ENCODE measurements at regions not wholly inside any gene's neighbourhood (a gene's known extent, or its start where the extent isn't known, plus 50 kb on each side); places are given as distances from the start of the nearest gene placed in this dataset.

DNA sequence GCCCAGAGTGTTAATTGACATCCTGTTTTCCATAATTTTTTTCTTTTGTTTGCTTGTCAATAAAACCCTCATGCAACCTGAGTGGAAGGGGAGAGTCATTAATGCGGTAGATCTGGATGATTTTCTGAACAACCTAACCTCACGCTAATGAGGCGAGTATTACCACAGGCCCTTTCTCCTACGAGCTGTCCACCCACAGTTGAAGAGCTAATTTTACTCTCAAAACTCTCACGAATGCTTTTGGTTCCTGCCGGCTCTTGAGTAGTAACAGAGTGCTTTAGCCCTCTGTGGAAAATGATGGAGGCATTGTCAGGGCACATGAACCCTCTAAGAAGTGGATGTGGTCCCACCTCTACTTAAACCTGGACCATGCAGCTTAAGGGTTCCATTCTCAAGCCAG lies 491.3 kb upstream of the RBFOX1 start:
- WGBS (ENCODE audit: insufficient coverage): 60% methylated on average over 1 of the region's 6 CpGs
- H3K27me3 ChIP-seq (ENCODE audit: control insufficient read depth, insufficient read depth, low read length): no peaks in the 10 kb centered on the region
- H3K9me3 ChIP-seq (ENCODE audit: control insufficient read depth, insufficient read depth, low read length): no peaks in the 10 kb centered on the region
- H3K4me1 ChIP-seq (ENCODE audit: control insufficient read depth, insufficient read depth, low read length): no peaks in the 10 kb centered on the region
- no peaks in the 10 kb centered on the region for H3K36me3 ChIP-seq (ENCODE audit: control insufficient read depth, insufficient read depth, low read length)
- no peak overlapping the region for H3K4me3 ChIP-seq (ENCODE audit: low read depth, low read length)
- DNase-seq (ENCODE audit: low read depth in 4 of 6, low spot score in 6 of 6): no peak
- no peak overlapping the region for H3K27ac ChIP-seq (ENCODE audit: low read depth, low read length)

DNA sequence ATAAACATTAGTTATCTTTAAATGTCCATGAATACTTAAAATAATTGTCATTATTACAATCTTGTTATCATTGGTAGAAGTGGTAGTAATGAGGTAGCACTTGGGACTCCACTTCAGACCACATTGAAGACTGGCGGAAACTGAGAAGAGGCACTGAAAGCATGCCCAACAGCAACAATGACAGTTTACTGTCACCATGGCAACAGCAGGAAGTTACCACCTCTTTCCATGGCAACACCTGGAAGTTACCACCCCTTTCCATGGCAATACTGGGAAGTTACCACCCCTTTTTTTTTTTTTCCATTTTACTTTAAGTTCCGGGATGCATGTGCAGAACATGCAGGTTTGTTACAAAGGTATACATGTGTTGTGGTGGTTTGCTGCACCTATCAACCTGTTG lies 494.9 kb upstream of the RBFOX1 start:
- Histone ChIP-seq H3K36me3 (ENCODE audit: control insufficient read depth, insufficient read depth, low read length) (no peaks in the 10 kb centered on the region), H3K27me3 (ENCODE audit: control insufficient read depth, insufficient read depth, low read length) (no peaks in the 10 kb centered on the region)
- 100% methylated on average over 1 of the region's 2 CpGs for WGBS (ENCODE audit: insufficient coverage)

DNA sequence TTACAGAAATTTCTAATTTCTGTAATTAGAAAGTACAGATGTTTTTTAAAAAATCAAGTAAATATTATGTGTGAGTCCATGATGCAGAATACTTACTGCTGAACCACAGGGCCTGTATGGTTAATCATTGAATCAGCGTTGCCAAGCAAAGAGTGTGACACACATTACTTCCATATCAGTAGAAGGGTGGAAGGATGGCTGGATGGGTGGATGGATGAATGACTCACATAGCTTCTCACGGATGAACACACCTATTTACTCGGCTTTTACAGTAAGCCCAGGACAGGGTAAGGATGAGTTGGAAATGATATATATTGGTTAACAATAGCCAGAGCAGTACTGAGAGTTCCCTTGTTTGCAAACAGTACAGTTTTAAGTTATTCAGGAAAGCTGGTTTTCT lies 495.9 kb upstream of the RBFOX1 start:
- WGBS (ENCODE audit: insufficient coverage): no CpG with 5 or more reads among the region's 3 CpGs
- DNase-seq (ENCODE audit: low read depth in 4 of 6, low spot score in 6 of 6): no peak
- H3K4me1 ChIP-seq (ENCODE audit: control insufficient read depth, insufficient read depth, low read length): no peaks in the 10 kb centered on the region
- no peaks in the 10 kb centered on the region for H3K9me3 ChIP-seq (ENCODE audit: control insufficient read depth, insufficient read depth, low read length)
- H3K36me3 ChIP-seq (ENCODE audit: control insufficient read depth, insufficient read depth, low read length): no peaks in the 10 kb centered on the region
- no peaks in the 10 kb centered on the region for H3K27me3 ChIP-seq (ENCODE audit: control insufficient read depth, insufficient read depth, low read length)
- H3K27ac ChIP-seq (ENCODE audit: low read depth, low read length): no peak overlapping the region
- H3K4me3 ChIP-seq (ENCODE audit: low read depth, low read length): no peak overlapping the region

More for the DNA sequence above, 494.9 kb upstream of the RBFOX1 start:
- no peak for DNase-seq (ENCODE audit: low read depth in 4 of 6, low spot score in 6 of 6)
- Histone ChIP-seq H3K4me1 (ENCODE audit: control insufficient read depth, insufficient read depth, low read length) (no peaks in the 10 kb centered on the region), H3K9me3 (ENCODE audit: control insufficient read depth, insufficient read depth, low read length) (no peaks in the 10 kb centered on the region), H3K27ac (ENCODE audit: low read depth, low read length) (no peak overlapping the region), H3K4me3 (ENCODE audit: low read depth, low read length) (no peak overlapping the region)

DNA sequence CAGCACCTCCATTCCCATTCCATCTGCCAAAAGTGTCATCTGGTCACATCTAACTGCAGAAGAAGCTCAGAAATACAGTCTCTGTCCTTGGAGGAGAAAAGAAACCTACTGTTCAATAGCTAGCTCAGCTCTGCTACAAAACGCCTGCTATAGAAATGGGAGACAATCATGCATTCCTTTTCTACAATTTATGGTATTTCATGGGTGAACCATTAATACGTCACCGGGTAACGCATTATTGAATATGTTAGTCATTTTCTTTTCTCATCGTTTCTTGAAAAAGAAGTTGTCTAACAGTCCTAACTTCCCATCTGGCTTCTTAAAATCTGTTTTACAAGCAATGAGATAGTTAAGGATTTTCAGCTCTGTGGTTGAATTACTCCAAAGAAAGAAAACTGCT lies 496.7 kb upstream of the RBFOX1 start:
- no peak overlapping the region for H3K27ac ChIP-seq (ENCODE audit: low read depth, low read length)
- no peak for DNase-seq (ENCODE audit: low read depth in 4 of 6, low spot score in 6 of 6)
- H3K9me3 ChIP-seq (ENCODE audit: control insufficient read depth, insufficient read depth, low read length): no peaks in the 10 kb centered on the region
- no peak overlapping the region for H3K4me3 ChIP-seq (ENCODE audit: low read depth, low read length)
- no peaks in the 10 kb centered on the region for H3K4me1 ChIP-seq (ENCODE audit: control insufficient read depth, insufficient read depth, low read length)
- no peaks in the 10 kb centered on the region for H3K27me3 ChIP-seq (ENCODE audit: control insufficient read depth, insufficient read depth, low read length)
- no CpG with 5 or more reads among the region's 5 CpGs for WGBS (ENCODE audit: insufficient coverage)
- no peaks in the 10 kb centered on the region for H3K36me3 ChIP-seq (ENCODE audit: control insufficient read depth, insufficient read depth, low read length)

DNA sequence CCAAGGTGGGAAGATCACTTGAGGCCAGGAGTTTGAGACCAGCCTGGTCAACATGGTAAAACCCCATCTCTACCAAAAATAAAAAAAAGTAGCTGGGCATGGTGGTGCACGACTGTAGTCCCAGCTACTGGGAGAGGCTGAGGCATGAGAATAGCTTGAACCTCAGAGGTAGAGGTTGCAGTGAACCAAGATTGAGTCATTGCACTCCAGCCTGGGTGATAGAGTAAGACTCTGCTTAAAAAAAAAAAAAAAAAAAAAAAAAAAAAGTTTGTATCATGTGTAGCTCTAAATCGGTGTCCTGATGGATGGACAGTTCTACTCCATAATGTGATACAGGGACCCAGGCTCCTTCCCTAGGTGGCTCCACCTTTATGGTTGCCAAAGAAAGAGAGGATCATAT lies 497.1 kb upstream of the RBFOX1 start:
- DNase-seq (ENCODE audit: low read depth in 4 of 6, low spot score in 6 of 6): no peak
- 80% methylated on average over 1 of the region's 2 CpGs for WGBS (ENCODE audit: insufficient coverage)
- H3K4me1 ChIP-seq (ENCODE audit: control insufficient read depth, insufficient read depth, low read length): no peaks in the 10 kb centered on the region
- H3K9me3 ChIP-seq (ENCODE audit: control insufficient read depth, insufficient read depth, low read length): no peaks in the 10 kb centered on the region
- no peaks in the 10 kb centered on the region for H3K36me3 ChIP-seq (ENCODE audit: control insufficient read depth, insufficient read depth, low read length)
- H3K27me3 ChIP-seq (ENCODE audit: control insufficient read depth, insufficient read depth, low read length): no peaks in the 10 kb centered on the region
- H3K4me3 ChIP-seq (ENCODE audit: low read depth, low read length): no peak overlapping the region
- H3K27ac ChIP-seq (ENCODE audit: low read depth, low read length): no peak overlapping the region

DNA sequence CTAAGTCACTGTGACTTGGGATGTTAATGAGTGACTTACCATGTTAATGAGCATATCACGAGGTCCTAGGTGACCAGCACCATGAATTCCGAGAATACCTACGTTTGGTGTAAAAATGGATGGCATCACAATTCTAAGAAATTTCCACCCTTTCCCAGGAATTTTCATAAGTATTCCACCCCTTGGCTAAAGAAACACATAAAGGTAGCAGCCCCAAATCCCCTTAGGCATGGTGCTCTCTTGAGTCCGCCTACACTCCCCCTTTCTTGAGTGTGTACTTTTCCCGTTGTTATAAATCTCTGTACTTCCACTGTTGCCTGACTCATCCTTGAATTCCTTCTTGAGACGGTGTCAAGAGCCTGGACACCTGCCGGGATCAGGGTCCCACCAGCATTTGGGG lies 504.0 kb upstream of the RBFOX1 start:
- H3K9me3 ChIP-seq (ENCODE audit: control insufficient read depth, insufficient read depth, low read length): no peaks in the 10 kb centered on the region
- H3K36me3 ChIP-seq (ENCODE audit: control insufficient read depth, insufficient read depth, low read length): no peaks in the 10 kb centered on the region
- no peaks in the 10 kb centered on the region for H3K27me3 ChIP-seq (ENCODE audit: control insufficient read depth, insufficient read depth, low read length)
- no peak overlapping the region for H3K27ac ChIP-seq (ENCODE audit: low read depth, low read length)
- no peaks in the 10 kb centered on the region for H3K4me1 ChIP-seq (ENCODE audit: control insufficient read depth, insufficient read depth, low read length)
- H3K4me3 ChIP-seq (ENCODE audit: low read depth, low read length): no peak overlapping the region
- DNase-seq (ENCODE audit: low read depth in 4 of 6, low spot score in 6 of 6): no peak
- 100% methylated on average over 1 of the region's 7 CpGs for WGBS (ENCODE audit: insufficient coverage)

DNA sequence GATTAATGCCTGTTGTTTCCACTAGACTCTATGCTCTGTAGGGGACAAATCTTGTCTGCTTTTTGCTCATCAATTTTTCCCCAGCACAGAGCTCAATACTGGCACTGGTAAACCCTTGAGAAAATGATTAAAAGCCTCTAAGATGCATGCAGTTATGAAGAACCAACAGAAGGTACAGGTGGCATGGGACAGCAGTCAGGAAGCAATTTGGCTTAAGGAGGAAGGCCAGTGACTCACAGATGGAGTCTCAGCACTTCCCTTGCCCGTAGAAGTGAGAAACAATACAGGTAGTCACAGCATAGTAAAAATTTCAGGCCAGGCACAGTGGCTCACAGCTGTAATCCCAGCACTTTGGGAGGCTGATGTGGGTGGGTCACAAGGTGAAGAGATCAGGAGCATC lies 504.7 kb upstream of the RBFOX1 start:
- no peak for DNase-seq (ENCODE audit: low read depth in 4 of 6, low spot score in 6 of 6)

DNA sequence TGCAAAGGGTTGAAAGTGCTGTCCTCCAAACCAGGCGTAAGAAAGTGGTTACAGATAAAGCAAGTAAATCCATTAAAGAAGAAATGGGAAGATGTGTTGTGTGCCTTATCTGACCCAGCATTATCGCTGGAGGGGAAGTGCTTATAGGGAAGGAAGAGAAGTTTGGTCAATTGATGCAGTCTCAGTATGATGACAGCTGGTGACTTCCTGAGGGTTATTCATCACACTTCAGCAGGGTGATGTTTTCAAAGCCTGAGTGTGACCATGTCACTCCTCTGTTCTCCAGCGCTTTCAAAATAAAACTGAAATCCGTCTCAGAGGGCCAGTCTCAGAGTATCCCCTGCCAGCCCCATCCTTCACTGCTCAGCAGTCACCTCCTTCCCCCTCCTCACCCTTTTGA lies 505.4 kb upstream of the RBFOX1 start:
- DNase-seq (ENCODE audit: low read depth in 4 of 6, low spot score in 6 of 6): no peak
- WGBS (ENCODE audit: insufficient coverage): 65% methylated on average over 4 of the region's 4 CpGs
- no peak overlapping the region for H3K27ac ChIP-seq (ENCODE audit: low read depth, low read length)
- no peaks in the 10 kb centered on the region for H3K27me3 ChIP-seq (ENCODE audit: control insufficient read depth, insufficient read depth, low read length)
- H3K36me3 ChIP-seq (ENCODE audit: control insufficient read depth, insufficient read depth, low read length): no peaks in the 10 kb centered on the region
- H3K9me3 ChIP-seq (ENCODE audit: control insufficient read depth, insufficient read depth, low read length): no peaks in the 10 kb centered on the region
- H3K4me3 ChIP-seq (ENCODE audit: low read depth, low read length): no peak overlapping the region
- H3K4me1 ChIP-seq (ENCODE audit: control insufficient read depth, insufficient read depth, low read length): no peaks in the 10 kb centered on the region

More for the DNA sequence above, 504.7 kb upstream of the RBFOX1 start:
- Histone ChIP-seq H3K27ac (ENCODE audit: low read depth, low read length) (no peak overlapping the region), H3K27me3 (ENCODE audit: control insufficient read depth, insufficient read depth, low read length) (no peaks in the 10 kb centered on the region), H3K9me3 (ENCODE audit: control insufficient read depth, insufficient read depth, low read length) (no peaks in the 10 kb centered on the region), H3K4me1 (ENCODE audit: control insufficient read depth, insufficient read depth, low read length) (no peaks in the 10 kb centered on the region), H3K4me3 (ENCODE audit: low read depth, low read length) (no peak overlapping the region), H3K36me3 (ENCODE audit: control insufficient read depth, insufficient read depth, low read length) (no peaks in the 10 kb centered on the region)
- no CpG with 5 or more reads among the region's 1 CpG for WGBS (ENCODE audit: insufficient coverage)

DNA sequence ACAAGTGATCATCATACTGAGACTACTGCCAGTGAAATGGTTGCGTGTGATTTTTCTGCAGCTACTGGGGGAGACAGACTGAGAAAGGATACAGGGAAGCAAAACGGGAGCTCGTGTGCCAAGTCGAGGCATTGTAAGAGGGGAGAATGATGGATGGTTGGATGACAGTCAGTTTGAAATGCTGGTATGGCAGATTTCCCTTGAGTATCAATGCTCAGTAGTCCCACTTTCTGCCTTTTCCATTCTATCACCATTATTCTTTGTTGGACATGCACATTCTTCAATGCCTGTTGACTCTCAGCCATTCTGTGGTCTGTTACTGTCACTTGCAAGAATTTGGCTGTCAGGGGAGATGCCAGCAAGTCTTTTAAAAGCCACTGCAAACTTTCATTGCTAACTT lies 510.6 kb upstream of the RBFOX1 start:
- Histone ChIP-seq H3K4me3 (ENCODE audit: low read depth, low read length) (no peak overlapping the region), H3K9me3 (ENCODE audit: control insufficient read depth, insufficient read depth, low read length) (no peaks in the 10 kb centered on the region), H3K4me1 (ENCODE audit: control insufficient read depth, insufficient read depth, low read length) (no peaks in the 10 kb centered on the region), H3K36me3 (ENCODE audit: control insufficient read depth, insufficient read depth, low read length) (no peaks in the 10 kb centered on the region), H3K27ac (ENCODE audit: low read depth, low read length) (no peak overlapping the region), H3K27me3 (ENCODE audit: control insufficient read depth, insufficient read depth, low read length) (no peaks in the 10 kb centered on the region)
- peak in 1 of 6 donors; percentile 73 for DNase-seq (ENCODE audit: low read depth in 4 of 6, low spot score in 6 of 6)
- 25% methylated on average over 4 of the region's 4 CpGs for WGBS (ENCODE audit: insufficient coverage)

DNA sequence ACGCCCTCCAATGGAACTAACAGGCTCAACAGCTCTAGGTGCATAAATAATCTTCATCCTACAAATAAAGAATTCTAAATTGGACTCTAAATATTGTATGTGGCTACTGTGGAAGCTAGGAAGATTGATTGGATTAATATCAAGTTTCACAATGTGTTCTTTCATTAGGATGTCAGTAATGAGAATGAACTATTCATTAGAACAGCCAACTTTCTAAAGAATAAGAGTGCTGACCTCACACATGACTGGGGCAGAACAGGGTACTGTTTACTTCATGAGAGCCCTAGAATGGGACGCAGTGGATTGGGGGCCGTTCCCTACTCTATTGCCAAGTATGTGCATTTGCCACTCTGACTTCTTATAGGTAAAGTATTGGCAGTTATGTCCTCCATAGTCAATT lies 528.2 kb upstream of the RBFOX1 start:
- no peak overlapping the region for H3K4me3 ChIP-seq (ENCODE audit: low read depth, low read length)
- WGBS (ENCODE audit: insufficient coverage): no CpG with 5 or more reads among the region's 3 CpGs
- H3K27ac ChIP-seq (ENCODE audit: low read depth, low read length): no peak overlapping the region
- peaks cover 4% of the 10 kb centered on the region for H3K4me1 ChIP-seq (ENCODE audit: control insufficient read depth, insufficient read depth, low read length)
- H3K27me3 ChIP-seq (ENCODE audit: control insufficient read depth, insufficient read depth, low read length): no peaks in the 10 kb centered on the region
- DNase-seq (ENCODE audit: low read depth in 4 of 6, low spot score in 6 of 6): peak in 1 of 6 donors; percentile 10
- no peaks in the 10 kb centered on the region for H3K36me3 ChIP-seq (ENCODE audit: control insufficient read depth, insufficient read depth, low read length)
- H3K9me3 ChIP-seq (ENCODE audit: control insufficient read depth, insufficient read depth, low read length): no peaks in the 10 kb centered on the region
